PC-3 (cell line): ENCODE measurements at regions not wholly inside any gene's neighbourhood (a gene's known extent, or its start where the extent isn't known, plus 50 kb on each side); places are given as distances from the start of the nearest gene placed in this dataset.

Experiments used
- ATAC-seq: fragments of 200-7000 bp; cut with Tn5 transposase; 2 replicates; pipeline ENCODE4 v1.9.1; 2020; ENCODE audit warnings: mild to moderate bottlenecking, moderate library complexity
- BruUV-seq: library from RNA; stranded (reverse); fragments of 400-500 nt; replicated peaks from 2 replicates; lab custom pipeline; 2021; lab: Mats Ljungman, UMichigan
- CTCF ChIA-PET: fragments of 300-600 bp; sonication (Branson Sonifier 250); formaldehyde crosslinking; loops from one replicate; lab custom pipeline; 2022; ENCODE audit warnings: antibody characterized with exemption; lab: Charles Lee
- POLR2A ChIA-PET: fragments of 300-600 bp; sonication (Branson Sonifier 250); formaldehyde crosslinking; loops from one replicate; lab custom pipeline; 2022; ENCODE audit warnings: antibody characterized with exemption; ENCODE audit not compliant: unreplicated experiment; lab: Charles Lee
- DNase-seq: peaks from one replicate; pipeline ENCODE4 v3.0.0-alpha.2; 2015
- H2AFZ ChIP-seq: fragments of 300-600 bp; sonication (generic); 2 replicates; pipeline ENCODE4 v1.6.0; 2016; ENCODE audit warnings: antibody characterized with exemption, low read length
- H3F3A ChIP-seq: fragments of 300-600 bp; sonication (generic); one replicate; pipeline ENCODE4 v1.6.0; 2017; ENCODE audit warnings: antibody characterized with exemption, low read length, control low read depth, mild to moderate bottlenecking; ENCODE audit not compliant: unreplicated experiment
- H3K27ac ChIP-seq: fragments of 300-600 bp; sonication (generic); 2 replicates; pipeline ENCODE4 v1.5.1; 2016; ENCODE audit warnings: mild to moderate bottlenecking, low read length
- H3K27me3 ChIP-seq: fragments of 300-600 bp; sonication (generic); 2 replicates; pipeline ENCODE4 v1.6.1; 2016; ENCODE audit warnings: low read length, mixed read lengths
- H3K36me3 ChIP-seq: fragments of 300-600 bp; sonication (generic); 2 replicates; pipeline ENCODE4 v1.6.1; 2016; ENCODE audit warnings: low read depth, mixed run types, low read length, mixed read lengths
- H3K4me1 ChIP-seq: fragments of 300-600 bp; sonication (generic); 2 replicates; pipeline ENCODE4 v1.5.1; 2016; ENCODE audit warnings: low read length; ENCODE audit not compliant: insufficient read depth
- H3K4me2 ChIP-seq: fragments of 300-600 bp; sonication (generic); 2 replicates; pipeline ENCODE4 v1.6.0; 2016; ENCODE audit warnings: low read length
- H3K4me3 ChIP-seq: fragments of 300-600 bp; sonication (generic); 2 replicates; pipeline ENCODE4 v1.5.1; 2016; ENCODE audit warnings: mild to moderate bottlenecking, low read length, mixed read lengths
- H3K79me2 ChIP-seq: fragments of 300-600 bp; sonication (generic); 2 replicates; pipeline ENCODE4 v1.6.1; 2017; ENCODE audit warnings: low read length, mixed read lengths
- H3K9ac ChIP-seq: fragments of 300-600 bp; sonication (generic); 2 replicates; pipeline ENCODE4 v1.6.0; 2016; ENCODE audit warnings: mild to moderate bottlenecking, low read length
- H3K9me2 ChIP-seq: fragments of 300-600 bp; sonication (generic); replicated peaks from 2 replicates; pipeline ENCODE4 v1.6.1; 2016; ENCODE audit warnings: mixed run types, low read length, mixed read lengths
- H3K9me3 ChIP-seq: fragments of 300-600 bp; sonication (generic); 2 replicates; pipeline ENCODE4 v1.6.1; 2016; ENCODE audit warnings: low read length, mixed read lengths
- H4K20me1 ChIP-seq: fragments of 300-600 bp; sonication (generic); 2 replicates; pipeline ENCODE4 v1.6.1; 2016; ENCODE audit warnings: low read length, mixed read lengths
- CTCF ChIP-seq: fragments of 300-600 bp; sonication (generic); conservative IDR thresholded peaks from 2 replicates; pipeline ENCODE4 v1.5.1; 2017; ENCODE audit warnings: antibody characterized with exemption, low read depth, mild to moderate bottlenecking, low read length
- EZH2 ChIP-seq: fragments of 300-600 bp; sonication (generic); IDR thresholded peaks from one replicate; pipeline ENCODE4 v1.6.1; 2017; ENCODE audit warnings: antibody characterized with exemption, mild to moderate bottlenecking, low read length; ENCODE audit not compliant: unreplicated experiment
- EZH2phosphoT487 ChIP-seq: fragments of 300-600 bp; sonication (generic); IDR thresholded peaks from 2 replicates; pipeline ENCODE4 v1.6.1; 2018; ENCODE audit warnings: mild to moderate bottlenecking, antibody characterized with exemption, low read length, borderline replicate concordance
- intact Hi-C: fragments of 100-400 bp; cut with micrococcal nuclease; formaldehyde crosslinking; loops from 2 replicates; pipeline ENCODE4 v1.9.0; 2023

GRCh38 chr7:10797157-10797556 is 176.5 kb upstream of the PHF14 start:
- intact Hi-C loops: no loop called here
- Histone ChIP-seq H3K4me3 (no peak overlapping the region), H3K9me3 (no peaks in the 10 kb centered on the region), H3K9me2 (no peaks in the 10 kb centered on the region), H3K4me1 (no peaks in the 10 kb centered on the region), H3K4me2 (no peak overlapping the region), H3K27me3 (no peaks in the 10 kb centered on the region), H2AFZ (no peak overlapping the region), H3K27ac (no peak overlapping the region), H3K36me3 (no peaks in the 10 kb centered on the region), H4K20me1 (no peaks in the 10 kb centered on the region), H3F3A (no peaks in the 10 kb centered on the region), H3K79me2 (no peaks in the 10 kb centered on the region), H3K9ac (no peak overlapping the region)
- no peak for DNase-seq
- BruUV-seq: no TSS peak
- ChIA-PET CTCF (no interaction called here), POLR2A (no interaction called here)
- ATAC-seq: no peak
- TF ChIP-seq EZH2: no peak
- TF ChIP-seq CTCF: no peak
- TF ChIP-seq EZH2phosphoT487: no peak

GRCh38 chr7:10798044-10798443 is 175.6 kb upstream of the PHF14 start:
- DNase-seq (no peak), ATAC-seq (no peak)
- Histone ChIP-seq H3K9ac (no peak overlapping the region), H3K27ac (no peak overlapping the region), H3K4me3 (no peak overlapping the region), H3K9me3 (no peaks in the 10 kb centered on the region), H3K9me2 (no peaks in the 10 kb centered on the region), H3K4me1 (no peaks in the 10 kb centered on the region), H3K27me3 (no peaks in the 10 kb centered on the region), H3F3A (no peaks in the 10 kb centered on the region), H3K36me3 (no peaks in the 10 kb centered on the region), H3K79me2 (no peaks in the 10 kb centered on the region), H2AFZ (no peak overlapping the region), H4K20me1 (no peaks in the 10 kb centered on the region), H3K4me2 (no peak overlapping the region)
- intact Hi-C loops: no loop called here
- TF ChIP-seq CTCF (no peak), EZH2phosphoT487 (no peak), EZH2 (no peak)
- no TSS peak for BruUV-seq
- POLR2A ChIA-PET: no interaction called here
- CTCF ChIA-PET: no interaction called here

- Histone ChIP-seq H2AFZ (no peak overlapping the region), H3K9me3 (no peaks in the 10 kb centered on the region), H3F3A (no peaks in the 10 kb centered on the region), H3K79me2 (no peaks in the 10 kb centered on the region), H3K36me3 (no peaks in the 10 kb centered on the region), H3K4me2 (no peak overlapping the region), H3K9me2 (no peaks in the 10 kb centered on the region), H4K20me1 (no peaks in the 10 kb centered on the region), H3K27ac (no peak overlapping the region), H3K4me3 (no peak overlapping the region), H3K27me3 (no peaks in the 10 kb centered on the region), H3K9ac (no peak overlapping the region), H3K4me1 (no peaks in the 10 kb centered on the region)
- no peak for ATAC-seq
- ChIA-PET CTCF (interaction anchor here (0.6 kb wide), 1 partner anchor 387 kb away, joined by 3 read pairs; no protein-coding TSS in a partner anchor), POLR2A (no interaction called here)
- intact Hi-C loops: no loop called here
- TF ChIP-seq EZH2phosphoT487: no peak
- no peak for TF ChIP-seq CTCF
- no peak for TF ChIP-seq EZH2
- no TSS peak for BruUV-seq
- no peak for DNase-seq
These were observed 174.2 kb upstream of the PHF14 start for GRCh38 chr7:10799475-10799874.
